Body of pancreas (tissue), 4 donors: ENCODE measurements at regions not wholly inside any gene's neighbourhood (a gene's known extent, or its start where the extent isn't known, plus 50 kb on each side); places are given as distances from the start of the nearest gene placed in this dataset.

Source experiments
- CTCF ChIP-seq, 7 experiments: fragments of 450-650 bp in 4 of 7; fragments of 200-600 bp in 3 of 7; sonication (generic) in 3 of 7; IDR thresholded peaks; one replicate each; pipeline ENCODE4 v1.5.1; 2016 to 2019; ENCODE audit warnings: antibody characterized with exemption in 7 of 7
- POLR2A ChIP-seq, 3 donors: fragments of 450-650 bp; IDR thresholded peaks; one replicate each; pipeline ENCODE4 v1.6.1; 2016; ENCODE audit warnings: antibody characterized with exemption in 3 of 3, mild to moderate bottlenecking in 2 of 3

DNA sequence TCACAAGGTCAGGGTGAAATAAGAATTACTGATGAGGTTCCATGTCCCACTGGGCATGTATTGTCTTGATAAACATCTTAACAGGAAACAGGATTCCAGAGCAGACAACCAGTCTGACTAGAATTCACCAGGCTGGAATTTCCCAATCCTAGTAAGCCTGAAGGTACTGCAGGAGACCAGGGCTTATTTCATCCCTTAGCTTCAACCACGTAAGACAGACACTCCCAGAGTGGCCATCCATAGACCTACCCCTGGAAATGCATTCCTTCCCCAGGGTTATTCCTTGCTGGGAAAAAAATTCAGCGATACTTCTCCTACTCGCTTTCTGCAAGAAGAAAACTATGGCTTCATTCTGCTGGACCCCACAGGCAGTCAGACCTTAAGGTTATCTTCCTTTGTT is 785.4 kb downstream of the NR2F1-AS1 start:
- TF ChIP-seq CTCF (IDR thresholded peaks at IDR 0.05) (no peak), POLR2A (IDR thresholded peaks at IDR 0.05) (no peak)
